PC-9 (cell line): ENCODE measurements at regions not wholly inside any gene's neighbourhood (a gene's known extent, or its start where the extent isn't known, plus 50 kb on each side); places are given as distances from the start of the nearest gene placed in this dataset.

ENCODE experiments used
- CTCF ChIP-seq: fragments of 200-600 bp; sonication (generic); conservative IDR thresholded peaks from 2 replicates; pipeline ENCODE4 v1.6.1; 2017; ENCODE audit warnings: mixed run types, antibody characterized with exemption, mild to moderate bottlenecking, moderate library complexity
- EZH2 ChIP-seq: fragments of 200-600 bp; sonication (generic); IDR thresholded peaks from 2 replicates; pipeline ENCODE4 v1.8.0; 2017; ENCODE audit warnings: antibody characterized with exemption, low read depth

DNA sequence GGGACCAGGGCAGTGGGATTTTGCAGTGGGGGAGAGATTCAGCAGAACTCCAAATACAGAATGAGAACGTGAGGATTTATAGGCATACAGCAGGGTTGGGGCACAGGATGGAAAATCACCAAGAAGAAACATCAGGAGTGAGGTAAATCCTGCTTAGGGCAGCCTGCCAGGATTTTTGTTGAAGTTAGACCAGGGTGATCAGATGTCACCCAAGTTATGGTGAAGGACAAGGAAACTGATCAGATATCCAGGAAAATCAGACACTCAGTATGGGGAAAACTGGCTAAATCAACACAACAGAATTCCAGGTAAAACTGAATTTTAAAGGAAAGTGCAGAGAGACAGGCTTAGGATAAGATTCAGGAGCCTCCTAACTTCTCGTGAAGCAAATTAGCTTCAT, 682.4 kb downstream of the TMEM121 start:
- TF ChIP-seq CTCF (no peak), EZH2 (no peak)
